Left hindlimb (tissue), 1 donor: ENCODE measurements at regions not wholly inside any gene's neighbourhood (a gene's known extent, or its start where the extent isn't known, plus 50 kb on each side); places are given as distances from the start of the nearest gene placed in this dataset.

ENCODE experiments used
- DNase-seq: peaks from one replicate; pipeline ENCODE4 v3.0.0-alpha.2; 2018

DNA sequence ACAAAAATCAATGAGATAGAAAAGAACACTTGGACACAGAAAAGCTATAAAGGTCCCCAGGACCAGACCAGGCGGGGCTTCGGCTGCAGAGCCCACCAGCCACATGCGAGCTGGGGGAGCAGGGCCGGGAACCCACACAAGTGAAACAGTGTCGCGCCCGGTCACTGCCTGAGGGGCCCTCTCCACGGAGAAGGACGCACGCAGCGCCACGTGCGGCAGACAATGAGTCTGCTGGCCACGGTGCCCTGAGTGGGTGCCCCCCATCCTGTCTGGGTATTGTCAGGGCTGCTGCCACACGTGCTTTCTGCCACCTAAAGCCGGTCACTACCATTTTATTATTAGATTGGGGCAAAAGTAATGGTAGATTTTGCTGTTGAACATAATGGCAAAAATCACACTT lies 207.9 kb upstream of the HDAC4 start:
- no peak for DNase-seq

DNA sequence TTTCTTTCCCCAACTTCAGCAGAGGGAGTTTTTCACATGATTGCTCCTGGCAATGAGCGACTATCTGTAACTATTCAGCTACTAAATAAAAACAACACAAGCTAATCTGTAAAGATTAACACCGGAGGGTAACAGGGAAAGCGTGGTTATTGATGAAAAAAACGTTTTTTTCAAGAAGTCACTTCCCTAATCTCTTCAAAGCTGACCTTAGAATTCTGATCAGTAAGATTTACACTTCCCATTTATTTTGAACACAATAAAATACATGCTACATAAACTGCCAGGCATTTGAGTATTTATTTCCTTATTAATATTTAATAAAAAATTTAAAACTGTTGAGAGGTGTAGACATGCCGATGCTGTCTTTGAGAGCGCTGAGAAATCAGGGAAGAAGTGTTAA lies 207.4 kb upstream of the HDAC4 start:
- DNase-seq = no peak

DNA sequence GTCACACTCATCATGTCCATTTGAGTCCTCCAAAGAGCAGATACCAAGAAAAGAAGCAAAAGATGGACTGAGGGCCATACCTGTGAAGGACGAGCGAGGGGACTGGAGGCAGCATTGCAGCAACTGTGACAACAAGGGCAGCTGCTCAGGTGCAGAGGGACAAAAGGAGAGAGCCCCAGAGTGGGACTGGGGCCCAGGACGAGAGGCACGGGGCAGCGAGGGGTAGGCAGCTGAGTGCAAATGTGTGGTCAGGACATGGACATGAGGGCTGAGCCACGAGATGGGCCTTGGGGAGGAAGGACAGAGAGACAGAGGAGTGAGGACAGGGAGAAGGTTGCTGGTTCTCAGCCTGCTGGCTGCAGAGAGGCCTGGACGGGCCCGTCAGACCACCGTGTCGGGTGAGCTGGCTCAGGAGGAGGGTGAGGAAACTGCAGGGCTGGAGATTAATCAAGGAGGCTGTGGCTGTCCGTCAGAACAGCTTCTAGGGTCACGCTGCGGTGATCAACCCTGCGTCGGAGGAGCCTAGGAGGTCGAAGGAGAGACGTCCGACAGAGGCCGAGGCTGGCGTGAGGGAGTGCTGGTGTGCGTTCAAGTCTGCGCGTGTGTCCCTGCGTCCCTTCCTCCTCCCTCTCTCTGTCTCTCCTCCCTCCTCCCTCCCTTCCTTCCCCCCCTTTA lies 206.8 kb upstream of the HDAC4 start:
- DNase-seq = no peak

DNA sequence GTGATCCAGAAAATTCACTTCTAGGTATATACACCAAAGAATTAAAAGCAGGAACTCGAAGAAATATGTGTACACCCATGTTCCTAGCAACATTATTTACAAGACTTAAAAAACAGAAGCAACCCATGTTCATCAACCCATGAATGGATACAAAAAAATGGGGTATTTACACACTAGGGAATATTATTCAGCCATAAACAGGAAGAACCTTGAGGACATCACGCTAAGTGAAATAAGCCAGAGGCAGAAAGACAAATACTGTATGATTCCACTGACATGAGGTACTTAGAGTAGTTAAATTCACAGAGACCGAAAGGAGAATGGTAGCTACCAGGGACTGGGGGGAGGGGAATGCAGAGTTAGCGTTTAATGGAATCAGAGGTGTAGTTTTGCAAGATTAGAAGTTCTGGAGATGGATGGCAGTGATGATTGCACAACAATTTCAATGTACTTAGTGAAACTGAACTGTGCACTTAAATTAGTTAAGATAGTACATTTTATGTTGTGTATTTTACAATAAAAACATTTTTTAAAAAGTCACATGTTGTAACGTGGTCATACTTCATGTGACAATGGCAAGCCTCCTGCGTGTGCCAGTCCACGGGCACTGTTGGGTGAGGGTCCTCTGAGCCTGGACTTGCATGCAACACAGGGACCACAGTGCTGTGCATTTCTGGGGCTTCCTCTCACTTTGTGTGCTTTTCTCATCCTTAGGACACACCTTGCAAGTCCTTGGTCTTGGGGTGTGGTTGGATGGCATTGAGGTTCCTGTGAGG lies 206.1 kb upstream of the HDAC4 start:
- DNase-seq = no peak

DNA sequence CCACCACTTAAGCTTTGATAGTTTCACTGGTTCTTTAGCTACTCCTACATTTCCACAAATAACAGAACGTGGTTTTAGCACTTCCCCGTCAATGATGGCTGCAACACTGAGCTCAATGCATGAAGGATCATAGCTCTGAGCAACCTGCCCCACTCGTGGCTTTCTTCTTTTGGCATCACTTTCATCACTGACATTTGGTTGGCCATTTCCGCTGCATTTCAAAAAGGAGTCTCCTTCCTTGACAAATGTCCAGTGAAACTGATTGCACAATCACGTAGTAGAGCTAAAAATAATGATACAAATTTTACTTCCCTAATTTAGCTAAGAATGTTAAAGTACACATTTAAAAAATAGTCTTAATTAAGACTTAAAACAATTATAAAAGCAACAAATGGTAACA lies 205.2 kb upstream of the HDAC4 start:
- DNase-seq = no peak

DNA sequence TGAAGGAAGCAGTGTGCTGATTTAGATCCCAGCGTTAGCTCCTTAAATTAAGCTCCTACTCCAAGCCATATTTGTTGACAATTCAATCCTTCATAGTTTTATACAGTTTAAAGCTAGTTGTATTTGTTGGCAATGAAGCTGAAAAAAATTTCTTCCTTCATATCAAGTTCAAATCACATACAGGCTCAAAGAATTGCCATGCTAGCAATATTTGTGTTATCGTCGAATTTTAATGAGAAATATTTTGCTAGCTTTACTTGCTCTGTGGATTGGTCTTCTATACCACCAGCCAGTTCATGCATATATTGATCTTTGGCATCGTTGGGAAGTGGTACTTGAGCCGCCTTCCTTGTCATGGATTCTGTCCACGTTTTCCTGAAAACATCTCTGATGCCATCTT lies 204.6 kb upstream of the HDAC4 start:
- no peak for DNase-seq

DNA sequence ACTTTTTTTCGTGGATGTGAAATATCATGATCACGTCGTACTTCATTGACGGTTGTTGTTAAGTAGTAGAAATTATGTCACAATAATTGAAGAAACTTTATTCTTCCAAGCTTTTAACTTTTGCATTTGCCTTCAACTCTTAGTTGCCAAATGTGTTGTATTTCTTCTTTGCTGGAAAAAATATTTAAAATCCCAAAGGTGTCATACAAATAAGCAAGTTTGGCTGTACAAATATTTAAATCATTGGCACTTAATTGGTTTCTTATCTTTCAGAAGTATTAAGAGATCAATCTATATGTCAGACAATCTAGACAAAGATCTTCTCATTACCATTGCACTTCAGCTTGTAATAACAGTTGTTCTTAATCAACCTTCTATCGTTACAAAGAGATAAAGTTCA lies 204.0 kb upstream of the HDAC4 start:
- no peak for DNase-seq

DNA sequence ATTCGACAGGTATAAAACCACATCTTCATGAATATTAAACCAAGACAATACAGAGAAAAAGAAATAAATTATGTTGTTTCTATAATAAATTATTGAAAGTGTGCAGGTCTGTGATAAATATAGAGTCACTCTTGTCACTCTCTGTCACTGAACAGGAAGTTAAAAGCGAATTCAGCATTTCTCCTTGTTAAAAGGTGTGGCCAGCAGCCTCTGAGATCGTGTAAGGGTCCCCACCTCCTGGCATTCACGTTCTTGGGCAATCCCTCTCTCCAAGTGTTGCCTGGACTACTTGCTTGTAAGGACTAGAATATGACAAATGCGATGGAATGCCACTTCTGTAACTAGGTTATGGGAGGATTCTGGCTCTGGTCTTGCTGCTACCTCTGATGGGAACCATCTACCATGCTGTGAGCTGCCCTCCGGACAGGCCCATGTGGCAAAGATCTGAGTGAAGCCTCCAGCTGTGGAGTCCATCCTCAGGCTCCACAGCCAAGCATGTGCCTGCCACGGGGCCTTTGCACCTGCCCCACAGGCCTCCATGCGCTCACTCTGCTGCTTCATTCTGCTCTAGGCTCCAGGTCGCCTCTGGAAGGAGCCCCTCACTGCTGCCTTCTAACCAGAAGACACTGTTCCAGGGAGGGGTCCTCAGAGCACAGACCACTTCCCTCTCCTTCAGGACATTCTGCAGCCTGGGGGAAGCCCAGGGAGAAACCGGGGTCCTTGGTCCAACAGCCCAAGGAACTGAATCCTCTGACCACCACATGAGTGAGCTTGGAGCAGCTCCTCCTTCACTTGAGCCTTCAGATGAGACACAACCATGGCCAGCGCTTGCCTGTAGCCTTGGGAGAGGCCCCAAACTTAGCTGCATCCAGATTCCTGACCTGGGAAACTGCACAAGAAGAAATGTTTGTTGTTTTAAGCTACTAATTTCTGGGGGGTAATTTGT lies 202.9 kb upstream of the HDAC4 start:
- DNase-seq = no peak

DNA sequence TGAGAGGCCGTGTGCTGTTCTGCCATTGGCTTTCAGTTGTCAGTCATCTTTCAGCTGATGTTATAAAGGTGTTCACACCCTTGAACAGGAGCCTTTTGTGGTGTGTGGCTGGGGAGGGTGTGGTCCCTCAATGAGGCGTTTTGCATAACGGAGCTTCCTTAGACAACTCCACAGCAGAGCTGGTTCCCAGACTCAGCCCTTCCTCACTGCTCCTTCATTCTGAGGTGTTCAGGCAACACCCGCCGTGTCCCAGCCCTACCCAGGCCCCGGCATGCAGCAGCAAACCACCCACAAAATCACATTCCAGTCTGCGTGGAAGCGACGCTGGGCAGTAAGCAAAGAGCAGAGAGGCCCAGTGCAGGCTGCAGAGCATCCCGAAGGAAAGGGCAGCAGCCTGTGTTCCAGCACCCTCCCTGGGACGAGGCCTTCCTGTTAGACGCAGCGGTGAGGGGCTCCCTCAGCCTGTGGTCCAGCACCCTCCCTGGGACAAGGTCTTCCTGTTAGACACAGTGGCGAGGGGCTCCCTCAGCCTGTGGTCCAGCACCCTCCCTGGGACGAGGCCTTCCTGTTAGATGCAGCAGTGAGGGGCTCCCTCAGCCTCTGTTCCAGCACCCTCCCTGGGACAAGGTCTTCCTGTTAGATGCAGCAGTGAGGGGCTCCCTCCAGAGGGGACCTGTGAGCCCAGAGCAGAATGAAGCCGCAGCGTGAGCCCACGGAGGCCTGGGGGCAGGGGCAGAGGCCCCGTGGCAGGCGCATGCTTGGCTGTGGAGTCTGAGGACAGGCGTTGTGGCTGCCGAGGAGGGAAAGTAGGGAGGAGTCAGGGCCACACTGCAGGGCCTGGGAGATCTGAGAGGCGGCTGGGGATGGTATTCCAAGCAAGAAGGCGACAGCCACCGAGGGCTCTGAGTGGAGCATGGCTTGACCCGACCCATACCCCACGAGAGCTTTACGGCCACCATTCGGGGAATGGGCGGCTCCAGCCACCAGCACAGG lies 201.8 kb upstream of the HDAC4 start:
- no peak for DNase-seq

DNA sequence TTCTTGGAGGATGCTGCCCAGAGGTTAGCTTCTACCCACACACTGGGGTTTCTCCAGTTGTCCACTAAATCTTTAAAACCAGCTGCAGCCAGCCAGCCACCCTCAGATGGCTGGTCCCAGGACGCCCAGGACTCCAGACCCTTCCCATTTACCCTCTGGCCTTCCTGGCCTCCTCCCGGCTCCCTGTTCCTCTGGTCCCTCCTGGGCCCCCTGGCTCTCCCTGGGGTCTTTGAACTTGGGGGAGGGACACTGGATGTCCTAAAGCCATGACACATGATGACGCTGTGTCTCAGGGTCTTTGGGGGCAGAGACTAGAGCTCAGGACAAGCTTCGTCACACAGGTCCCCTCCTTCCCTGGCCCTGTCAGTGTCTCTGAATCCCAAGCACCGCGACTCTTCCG lies 201.1 kb upstream of the HDAC4 start:
- no peak for DNase-seq

DNA sequence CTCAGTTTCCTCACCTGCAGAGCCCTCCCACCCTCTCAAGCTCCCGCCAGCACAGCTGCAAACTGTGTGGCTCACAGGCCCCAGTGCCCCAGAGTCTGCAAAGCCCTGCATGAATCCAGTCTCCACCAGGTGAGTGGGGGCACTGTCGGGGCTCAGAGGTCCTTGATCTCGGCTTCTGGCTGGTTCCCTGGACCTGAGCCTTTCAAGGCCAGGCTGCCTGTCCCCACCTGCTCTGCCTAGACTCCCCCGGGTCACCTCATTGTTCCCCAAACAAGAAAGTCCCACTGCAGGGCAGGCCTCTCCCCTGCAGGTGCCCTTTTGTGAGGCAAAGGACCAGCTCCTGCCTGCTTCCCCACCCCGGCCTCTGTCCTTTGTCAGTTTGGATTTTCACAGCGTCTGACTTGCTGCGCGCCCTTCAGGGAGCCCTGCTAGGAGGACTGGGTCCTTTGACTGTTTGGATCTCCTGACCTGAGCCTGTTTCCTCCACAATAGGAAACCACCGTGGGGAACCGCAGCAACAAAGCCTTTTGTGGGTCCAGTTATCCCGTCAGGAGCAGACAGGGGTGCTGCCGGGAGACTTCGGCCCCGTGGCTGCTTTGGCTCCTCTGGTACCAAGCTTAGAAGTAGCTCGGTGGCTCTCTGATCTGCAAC lies 200.5 kb upstream of the HDAC4 start:
- no peak for DNase-seq

DNA sequence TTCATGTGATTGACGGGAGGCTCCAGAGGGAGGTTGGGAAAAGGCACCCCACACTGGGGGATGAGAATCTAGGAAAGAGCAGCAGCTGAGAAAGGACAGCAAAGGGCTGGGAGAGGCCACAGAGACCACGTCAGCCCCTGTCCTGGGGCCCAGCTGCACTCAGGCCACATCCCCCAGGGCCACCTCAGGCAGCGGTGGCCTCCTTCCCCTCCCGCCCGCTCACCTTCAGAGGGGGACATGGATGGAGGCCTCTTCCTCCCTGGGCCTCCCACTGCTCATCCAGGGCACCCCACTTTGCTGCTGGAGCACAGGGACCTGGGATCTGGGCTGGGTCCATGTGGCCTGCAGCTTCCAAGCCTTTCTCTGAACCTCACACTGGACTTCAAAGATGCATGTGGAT lies 199.8 kb upstream of the HDAC4 start:
- no peak for DNase-seq

DNA sequence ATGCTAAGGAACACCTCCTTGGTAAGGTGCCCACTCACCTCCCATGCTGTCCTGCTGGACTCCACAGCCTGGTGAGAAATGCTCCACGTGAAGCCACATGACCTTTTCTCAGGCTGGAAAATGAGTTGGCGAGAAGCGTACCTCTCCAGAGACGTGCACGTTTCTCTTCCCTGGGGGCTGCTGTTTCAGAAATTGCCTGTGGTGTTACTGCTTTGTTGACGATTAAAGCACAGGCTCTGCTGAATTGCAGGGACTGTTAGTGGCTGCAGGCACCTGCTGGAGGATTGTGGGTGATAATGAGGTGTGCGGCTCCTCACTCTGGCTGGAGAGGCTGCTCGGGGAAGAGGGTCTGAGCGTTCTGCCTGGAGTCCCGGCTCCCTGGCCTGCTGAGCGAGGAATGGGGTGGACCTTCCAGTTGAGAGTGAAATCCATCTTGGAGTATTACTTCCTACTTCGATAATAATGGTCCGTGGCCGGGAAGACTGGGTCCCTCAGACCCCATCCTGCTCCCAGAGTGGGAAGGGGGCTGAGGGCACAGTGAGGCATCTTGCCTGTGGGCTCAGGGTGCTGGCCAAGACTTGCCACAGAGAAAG lies 199.3 kb upstream of the HDAC4 start:
- no peak for DNase-seq

DNA sequence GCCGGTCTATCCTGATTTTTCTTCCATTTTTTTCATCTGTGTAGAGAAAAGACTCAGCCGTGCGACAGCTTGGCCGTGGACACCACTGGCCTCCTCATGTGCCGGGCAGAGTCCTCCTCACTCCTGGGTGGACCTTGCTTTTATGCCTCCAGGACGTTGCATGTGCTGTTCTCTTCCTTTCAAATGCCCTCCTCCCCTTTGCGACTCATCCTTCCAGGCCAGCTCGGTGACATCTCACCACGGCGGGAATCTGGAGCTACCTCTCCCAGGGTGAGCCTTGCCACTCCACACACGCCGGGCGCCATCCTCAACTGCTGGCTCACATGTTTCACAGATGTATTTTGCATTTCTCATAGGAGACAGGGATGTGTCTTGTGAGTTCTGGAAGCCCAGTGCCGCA lies 198.5 kb upstream of the HDAC4 start:
- DNase-seq = no peak

DNA sequence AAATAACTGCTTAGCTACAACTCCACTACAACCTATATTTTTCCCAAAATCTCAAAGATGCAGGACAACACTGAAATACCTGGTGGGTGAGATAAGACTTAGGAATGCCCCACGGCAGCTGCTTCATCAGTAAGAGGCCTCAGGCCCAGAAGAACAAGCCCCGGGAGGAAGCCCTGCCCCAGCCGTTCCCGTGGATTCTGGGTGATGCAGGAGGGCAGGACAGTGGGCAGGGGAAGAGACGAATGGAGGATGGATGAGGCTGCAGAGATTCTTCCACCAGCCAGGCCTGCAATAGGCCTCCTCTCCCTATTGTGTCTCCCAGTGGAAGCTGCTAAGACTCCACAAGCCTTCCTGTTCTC lies 197.9 kb upstream of the HDAC4 start:
- DNase-seq = no peak

DNA sequence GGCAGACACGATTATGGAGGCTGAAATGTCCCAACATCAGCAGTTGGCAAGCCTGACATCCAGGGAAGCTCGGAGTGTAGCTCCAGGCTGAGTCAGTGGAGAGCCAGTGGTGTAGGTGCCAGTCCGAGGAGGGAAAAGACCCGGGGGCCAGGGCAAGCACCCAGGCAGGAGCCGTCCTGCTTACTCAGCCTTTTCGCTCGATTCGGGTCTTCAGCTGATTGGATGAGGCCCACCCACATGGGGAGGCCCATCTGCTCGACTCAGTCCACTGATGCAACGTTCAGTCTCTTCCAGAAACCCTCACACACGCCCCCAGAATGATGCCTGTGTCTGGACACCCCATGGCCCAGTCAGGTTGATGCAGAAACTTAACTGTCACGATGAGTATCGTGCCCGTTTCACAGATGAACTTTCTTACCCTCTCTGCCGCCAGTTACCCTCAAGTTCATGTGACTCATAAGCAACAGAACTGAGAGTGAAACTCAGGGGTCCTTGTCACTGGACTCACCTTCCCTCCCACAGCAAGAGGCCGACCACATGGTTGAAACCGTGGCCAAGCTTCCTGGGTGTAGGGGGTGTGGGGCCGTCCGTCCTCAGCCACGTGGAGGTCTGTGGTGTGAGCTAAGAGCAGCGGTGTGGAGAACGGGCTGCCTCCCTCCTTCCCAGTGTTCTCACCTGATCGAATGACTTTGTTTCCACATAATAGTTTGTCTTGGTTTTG lies 197.4 kb upstream of the HDAC4 start:
- DNase-seq = no peak

DNA sequence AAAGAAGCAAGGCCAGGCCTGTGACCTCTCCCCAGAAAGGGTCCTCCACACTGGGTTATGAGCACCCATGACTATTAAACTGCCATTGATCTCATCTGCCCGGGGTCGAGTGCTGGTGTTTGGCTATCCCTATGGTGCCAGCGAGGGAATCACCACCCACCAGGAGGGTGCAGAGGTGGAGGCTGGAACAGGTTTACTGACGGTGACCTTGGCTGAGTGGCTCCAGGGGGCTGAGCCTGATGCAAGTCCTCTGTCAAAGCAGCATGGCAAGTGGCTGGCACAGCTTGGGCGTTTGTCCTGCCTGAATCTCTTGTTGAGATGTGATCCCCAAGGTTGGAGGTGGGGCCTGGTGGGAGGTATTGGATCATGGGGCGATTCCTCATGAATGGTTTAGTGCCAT lies 196.4 kb upstream of the HDAC4 start:
- no peak for DNase-seq

DNA sequence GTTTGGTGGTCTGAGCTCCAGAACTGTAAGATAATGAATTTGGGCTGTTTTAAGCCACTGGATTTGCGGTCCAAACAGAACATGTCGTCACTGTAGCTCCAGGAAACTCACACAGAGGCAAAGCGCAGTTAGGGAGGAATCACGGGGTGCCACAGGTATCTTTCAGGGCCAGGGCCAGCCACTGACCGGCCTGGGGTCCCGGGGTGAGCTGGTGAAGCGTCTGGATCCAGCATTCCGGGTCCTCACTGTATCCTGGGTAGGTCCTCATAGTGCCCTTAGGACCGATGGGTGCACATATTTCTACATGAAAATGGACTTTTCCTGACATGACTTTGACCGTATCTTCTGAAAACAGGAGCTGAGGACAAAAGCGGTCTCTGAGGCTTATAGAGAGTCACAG lies 196.0 kb upstream of the HDAC4 start:
- DNase-seq = no peak

DNA sequence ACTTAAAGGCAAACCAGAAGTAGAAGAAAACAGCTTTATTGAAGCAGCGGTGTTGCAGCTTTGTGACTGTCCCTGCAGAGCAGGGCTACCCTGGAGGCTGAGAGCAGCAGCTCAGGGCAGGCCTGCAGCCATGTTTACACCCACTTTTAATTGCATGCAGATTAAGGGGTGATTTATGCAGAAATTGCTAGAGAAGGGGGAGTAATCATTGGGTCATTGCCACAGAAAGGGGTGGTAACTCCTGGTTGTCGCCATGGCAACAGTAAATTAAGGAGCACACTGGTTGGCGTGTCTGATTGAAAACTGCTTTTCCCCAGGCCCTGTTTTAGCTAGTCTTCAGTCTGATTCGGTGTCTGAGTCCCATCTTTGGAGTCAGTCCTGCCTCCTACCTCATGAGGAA lies 195.4 kb upstream of the HDAC4 start:
- no peak for DNase-seq

DNA sequence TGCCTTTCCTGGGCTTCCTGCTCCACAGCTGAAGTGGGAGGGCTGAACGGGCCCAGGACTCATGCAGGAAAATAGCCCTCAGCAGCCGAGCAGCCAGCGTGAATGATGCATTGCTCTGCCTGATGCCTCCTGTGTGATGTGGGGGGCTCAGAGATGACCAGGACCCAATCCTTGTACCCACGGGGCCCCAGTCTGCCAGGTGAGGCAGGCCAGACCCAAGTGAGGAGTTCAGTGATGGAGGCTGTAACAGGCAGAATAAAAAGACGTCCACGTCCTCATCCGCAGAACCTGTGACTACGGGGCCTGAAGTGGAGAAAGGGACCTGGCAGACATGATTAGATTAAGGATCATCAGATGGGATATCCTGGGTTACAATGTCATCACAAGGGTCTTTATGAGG lies 194.9 kb upstream of the HDAC4 start:
- no peak for DNase-seq
